ENCODE measurements at regions not wholly inside any gene's neighbourhood (a gene's known extent, or its start where the extent isn't known, plus 50 kb on each side); places are given as distances from the start of the nearest gene placed in this dataset.

GRCh38 chr18:43634994-43635393 is 357.7 kb upstream of the SYT4 start:
- DNase-seq (ENCODE audit: low read depth in 4 of 4, low spot score in 3 of 4): no peak

GRCh38 chr18:43635397-43635796 is 358.1 kb upstream of the SYT4 start:
- no peak for DNase-seq (ENCODE audit: low read depth in 4 of 4, low spot score in 3 of 4)

DNA sequence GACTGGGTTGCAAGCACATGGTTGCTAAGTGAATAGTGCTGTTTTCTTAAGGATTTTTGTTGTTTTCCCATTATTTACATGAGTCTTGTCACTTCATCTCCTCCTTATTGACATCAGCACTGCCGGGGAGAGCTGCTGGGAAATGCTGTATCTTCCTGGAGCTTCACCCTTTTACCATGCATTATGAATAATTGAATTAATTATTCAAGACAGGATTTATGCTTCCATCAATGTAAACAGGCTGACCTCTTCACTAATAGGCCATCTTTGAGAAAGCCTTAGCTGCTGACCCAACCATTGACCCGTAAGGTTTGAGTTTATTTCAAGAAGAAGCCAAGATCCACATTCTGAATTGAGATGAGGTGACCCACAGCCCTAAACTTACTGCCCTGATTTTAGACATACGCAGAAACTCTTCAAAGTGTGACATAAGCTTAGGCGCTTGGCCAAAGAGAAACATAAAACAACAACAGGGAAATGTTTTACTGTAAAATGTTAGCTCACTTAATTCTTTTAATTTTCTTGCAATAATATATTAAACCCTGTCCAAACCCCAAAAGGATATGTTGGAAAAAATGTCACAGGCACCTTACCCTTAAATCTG is 365.5 kb upstream of the SYT4 start:
- DNase-seq (ENCODE audit: low read depth in 4 of 4, low spot score in 3 of 4): peak in 3 of 4 donors; percentile 18 to 22 (median 19)

GRCh38 chr18:43648002-43648401 is 370.7 kb upstream of the SYT4 start:
- no peak for DNase-seq (ENCODE audit: low read depth in 4 of 4, low spot score in 3 of 4)

- DNase-seq (ENCODE audit: low read depth in 4 of 4, low spot score in 3 of 4): no peak
Measured at GRCh38 chr18:43649649-43650357, 372.5 kb upstream of the SYT4 start.

- no peak for DNase-seq (ENCODE audit: low read depth in 4 of 4, low spot score in 3 of 4)
Measured at GRCh38 chr18:43650426-43650825, 373.1 kb upstream of the SYT4 start.

DNA sequence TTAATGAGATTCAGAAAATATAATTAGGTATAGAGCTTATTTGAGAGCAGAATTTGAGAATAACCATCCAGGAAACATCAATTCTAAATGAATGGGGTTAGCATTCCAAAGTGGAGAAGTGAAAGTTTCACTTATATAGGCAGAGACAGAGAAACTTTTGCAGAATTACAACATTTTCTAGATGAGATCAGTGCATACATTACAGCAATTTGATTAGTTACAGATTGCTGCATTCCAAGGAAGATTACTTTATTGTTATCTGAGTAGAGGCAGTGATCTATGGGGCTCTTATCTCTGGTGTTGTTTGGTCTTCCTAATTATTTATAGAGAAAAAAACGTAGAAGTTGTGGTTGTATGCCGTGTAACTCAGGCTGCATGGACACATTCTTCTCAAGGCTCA is 373.8 kb upstream of the SYT4 start:
- DNase-seq (ENCODE audit: low read depth in 4 of 4, low spot score in 3 of 4): no peak

DNA sequence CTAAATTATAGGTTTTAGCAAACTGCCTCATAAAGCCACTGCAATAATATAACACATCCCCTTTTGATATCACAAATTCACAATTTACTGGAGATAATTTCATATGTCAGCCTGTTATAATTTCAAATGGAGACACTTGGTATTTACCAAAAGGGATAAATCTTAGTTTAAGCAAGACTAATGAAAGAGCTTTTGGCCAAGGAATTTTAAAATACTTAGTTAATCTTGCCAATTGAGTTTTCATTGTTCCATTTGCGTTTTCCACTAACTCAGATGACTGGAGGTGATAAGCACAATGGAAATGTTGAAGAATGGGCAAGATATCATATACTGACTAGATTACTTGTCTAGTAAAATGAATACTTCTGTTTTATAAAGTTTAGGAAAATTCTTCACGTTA is 379.3 kb upstream of the SYT4 start:
- DNase-seq (ENCODE audit: low read depth in 4 of 4, low spot score in 3 of 4): no peak

GRCh38 chr18:43661570-43661969 is 384.3 kb upstream of the SYT4 start:
- peak in 1 of 4 donors; percentile 8 for DNase-seq (ENCODE audit: low read depth in 4 of 4, low spot score in 3 of 4)

GRCh38 chr18:43662657-43663056 is 385.4 kb upstream of the SYT4 start:
- DNase-seq (ENCODE audit: low read depth in 4 of 4, low spot score in 3 of 4): no peak

GRCh38 chr18:43663159-43663558 is 385.9 kb upstream of the SYT4 start:
- no peak for DNase-seq (ENCODE audit: low read depth in 4 of 4, low spot score in 3 of 4)

DNA sequence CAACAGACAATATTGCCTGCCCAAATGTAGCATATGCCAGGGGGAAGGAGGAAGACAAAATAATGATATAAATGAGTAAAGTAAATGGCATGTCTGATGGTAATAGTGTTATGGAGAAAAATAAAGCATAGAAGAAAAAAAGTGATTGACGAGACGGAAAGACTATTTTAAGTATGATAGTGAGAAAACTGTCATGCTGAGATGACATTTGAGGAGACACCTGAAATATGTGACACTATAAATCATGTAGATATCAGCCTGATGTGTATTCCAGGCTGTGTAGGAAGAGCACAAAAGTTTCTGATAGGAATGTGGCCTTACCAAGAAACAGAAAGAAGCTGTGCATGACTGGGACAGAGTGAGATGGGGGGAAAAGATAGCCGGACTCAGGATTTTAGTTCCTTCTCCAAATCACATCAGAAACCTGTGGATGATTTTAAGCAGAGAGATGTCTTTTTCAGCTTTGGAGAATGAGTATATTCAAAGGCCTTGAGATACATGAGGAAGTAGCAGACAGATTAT is 387.3 kb upstream of the SYT4 start:
- no peak for DNase-seq (ENCODE audit: low read depth in 4 of 4, low spot score in 3 of 4)

DNA sequence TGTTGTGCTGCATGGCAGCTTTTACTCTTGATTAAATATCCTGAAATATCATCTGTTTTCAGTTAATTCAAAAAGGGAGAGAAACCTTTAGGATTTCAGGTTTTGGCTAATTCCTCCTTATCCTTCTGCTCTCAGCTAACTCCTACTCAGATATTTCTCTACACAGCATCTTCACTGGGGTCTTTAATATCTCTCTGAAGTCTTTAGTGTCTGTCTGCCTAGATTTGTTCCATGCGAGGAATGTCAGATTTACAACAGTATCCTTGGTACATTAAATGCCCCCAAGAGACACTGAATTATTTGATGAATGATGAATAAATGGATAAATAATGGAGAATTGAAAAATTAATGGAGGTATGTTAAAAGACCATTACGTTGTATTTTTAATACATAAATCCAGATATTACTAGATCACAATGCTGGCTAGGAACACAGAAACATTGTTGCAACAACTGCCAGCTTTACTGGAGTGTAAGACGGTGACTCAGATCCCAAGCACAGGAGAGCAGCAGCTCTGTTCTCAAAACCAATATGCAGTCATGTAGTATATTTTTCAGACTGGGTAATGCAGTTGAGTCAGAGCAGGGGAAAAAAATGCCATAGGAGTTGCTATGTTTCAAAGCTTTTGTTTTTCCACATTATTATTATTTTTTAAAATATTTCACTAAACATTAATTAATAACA is 388.0 kb upstream of the SYT4 start:
- DNase-seq (ENCODE audit: low read depth in 4 of 4, low spot score in 3 of 4): no peak

DNA sequence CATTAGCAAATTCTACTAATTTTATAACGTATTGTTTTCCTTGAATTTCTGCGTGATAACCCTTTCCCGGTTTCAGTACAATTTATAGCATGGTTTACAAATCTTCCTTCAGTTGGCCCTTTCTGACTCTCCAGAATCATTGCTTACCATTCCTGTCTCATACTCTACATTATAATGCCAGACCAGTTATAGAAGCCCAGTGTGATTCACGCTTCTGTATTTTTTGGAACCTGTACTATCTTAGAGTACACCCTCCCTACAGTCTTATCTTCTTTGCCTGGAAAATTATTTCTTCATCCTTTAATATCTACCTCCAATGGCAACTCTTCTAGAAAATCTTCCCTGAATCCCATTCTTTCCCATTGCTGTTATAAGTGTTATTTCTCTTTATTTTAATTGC is 391.6 kb upstream of the SYT4 start:
- DNase-seq (ENCODE audit: low read depth in 4 of 4, low spot score in 3 of 4): no peak

GRCh38 chr18:43671431-43671830 is 394.1 kb upstream of the SYT4 start:
- DNase-seq (ENCODE audit: low read depth in 4 of 4, low spot score in 3 of 4): no peak

DNA sequence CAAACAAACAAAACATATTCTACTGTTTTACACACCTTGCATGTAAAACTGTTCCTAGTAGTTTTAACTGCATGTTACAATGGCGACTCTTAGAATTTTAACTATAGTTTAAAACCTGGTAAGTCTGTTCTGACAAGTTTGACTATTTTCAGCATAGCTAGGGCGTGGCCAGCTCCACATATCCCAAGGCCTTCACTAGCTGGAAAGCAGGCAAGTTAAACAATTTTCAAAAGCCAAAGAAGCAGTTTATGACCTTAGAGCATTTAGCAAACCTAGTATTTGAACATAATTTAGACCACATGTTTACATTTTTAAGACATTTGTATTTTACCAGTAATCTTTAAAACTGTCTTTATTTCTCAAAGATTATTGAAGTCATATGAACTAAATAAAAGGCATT is 402.8 kb upstream of the SYT4 start:
- DNase-seq (ENCODE audit: low read depth in 4 of 4, low spot score in 3 of 4): no peak

DNA sequence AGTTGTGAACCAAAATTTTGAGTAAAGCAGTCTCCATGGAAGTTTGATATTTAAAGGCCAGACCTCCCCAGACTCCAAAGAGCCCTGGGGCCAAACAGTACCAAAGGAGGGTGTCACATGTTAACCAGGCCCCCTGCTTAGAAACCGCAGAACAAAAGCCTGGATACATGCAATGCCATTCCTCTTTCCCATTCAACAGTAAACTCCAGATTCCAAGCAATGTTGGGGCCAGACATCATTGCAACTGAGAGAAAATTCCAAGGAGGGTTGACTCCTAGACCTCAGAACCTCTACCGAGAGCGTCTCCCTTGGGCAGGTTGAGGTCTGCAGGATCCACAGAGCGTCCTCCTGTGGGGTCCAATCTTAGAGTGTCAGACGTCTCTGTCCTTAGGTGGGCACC is 404.4 kb upstream of the SYT4 start:
- DNase-seq (ENCODE audit: low read depth in 4 of 4, low spot score in 3 of 4): no peak

DNA sequence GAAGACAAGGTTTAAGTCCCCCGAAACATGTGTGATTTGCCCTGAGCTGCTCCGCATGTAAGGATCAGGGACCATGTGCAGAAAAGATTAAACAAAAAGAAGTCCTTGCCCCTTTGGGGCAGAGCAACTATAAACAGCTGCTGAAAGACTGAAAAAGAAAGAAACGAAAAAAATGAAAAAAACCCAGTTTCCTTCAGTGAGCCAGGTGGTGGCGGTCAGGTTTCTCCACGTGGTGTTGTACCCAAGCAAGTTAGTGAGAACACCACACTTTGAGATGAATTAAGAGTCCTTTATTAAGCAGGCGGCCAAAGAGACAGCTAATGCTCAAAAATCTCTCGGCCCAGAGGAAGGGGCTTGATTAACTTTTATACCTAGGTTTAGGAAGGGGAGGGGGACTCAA is 404.9 kb upstream of the SYT4 start:
- no peak for DNase-seq (ENCODE audit: low read depth in 4 of 4, low spot score in 3 of 4)

- no peak for DNase-seq (ENCODE audit: low read depth in 4 of 4, low spot score in 3 of 4)
Measured at GRCh38 chr18:43686709-43687108, 409.4 kb upstream of the SYT4 start.

DNA sequence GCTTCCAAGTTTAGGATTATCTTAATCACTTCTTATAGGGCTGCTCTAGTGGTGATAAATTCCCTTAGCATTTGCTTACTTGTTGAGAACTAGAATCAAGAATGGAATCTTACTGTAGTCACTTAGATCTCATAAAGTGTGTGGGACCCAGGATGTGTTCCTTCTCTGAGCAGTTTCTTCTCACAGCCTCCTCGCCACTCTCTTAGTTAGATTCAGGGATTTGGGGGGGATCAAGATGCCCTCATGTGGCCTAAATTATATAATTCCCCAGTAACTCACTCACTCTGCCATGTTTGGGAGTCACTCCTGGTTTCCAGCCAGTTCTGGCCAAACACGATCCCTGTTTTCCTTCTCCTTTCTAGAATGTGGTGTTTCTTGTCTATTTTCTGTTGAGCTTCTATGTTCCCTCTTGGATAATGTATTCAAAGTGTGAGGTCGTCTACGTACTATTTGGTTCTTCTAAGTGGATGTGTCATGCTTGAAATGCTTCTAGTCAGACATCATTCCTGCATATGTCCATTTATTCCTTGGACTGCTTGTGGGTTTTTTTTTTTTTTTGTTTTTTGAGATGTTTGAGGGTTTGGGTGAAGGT is 414.9 kb upstream of the SYT4 start:
- no peak for DNase-seq (ENCODE audit: low read depth in 4 of 4, low spot score in 3 of 4)

DNA sequence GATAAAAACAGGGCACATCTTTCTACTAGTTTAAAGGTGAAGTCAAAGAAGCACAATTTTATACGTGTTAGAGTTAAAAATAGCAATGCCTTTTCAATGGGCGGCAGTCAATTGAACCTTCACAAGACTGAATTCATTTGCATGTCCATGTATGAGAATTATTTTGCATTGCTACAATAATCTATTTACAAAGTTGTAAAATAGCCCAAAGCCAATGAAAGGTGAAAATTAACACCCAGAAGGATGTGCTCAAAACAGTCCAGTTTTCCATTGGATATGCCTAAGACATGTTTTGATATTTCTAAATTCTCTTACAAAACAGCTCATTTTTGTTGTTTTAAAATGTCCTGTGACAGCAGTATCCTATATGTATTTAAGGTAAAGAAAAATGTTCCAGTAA is 425.1 kb upstream of the SYT4 start:
- DNase-seq (ENCODE audit: low read depth in 4 of 4, low spot score in 3 of 4): no peak

- no peak for DNase-seq (ENCODE audit: low read depth in 4 of 4, low spot score in 3 of 4)
Measured at GRCh38 chr18:43703050-43703449, 425.8 kb upstream of the SYT4 start.

Measured in left renal pelvis (tissue), 4 donors.